ENCODE measurements at regions not wholly inside any gene's neighbourhood (a gene's known extent, or its start where the extent isn't known, plus 50 kb on each side); places are given as distances from the start of the nearest gene placed in this dataset.

DNA sequence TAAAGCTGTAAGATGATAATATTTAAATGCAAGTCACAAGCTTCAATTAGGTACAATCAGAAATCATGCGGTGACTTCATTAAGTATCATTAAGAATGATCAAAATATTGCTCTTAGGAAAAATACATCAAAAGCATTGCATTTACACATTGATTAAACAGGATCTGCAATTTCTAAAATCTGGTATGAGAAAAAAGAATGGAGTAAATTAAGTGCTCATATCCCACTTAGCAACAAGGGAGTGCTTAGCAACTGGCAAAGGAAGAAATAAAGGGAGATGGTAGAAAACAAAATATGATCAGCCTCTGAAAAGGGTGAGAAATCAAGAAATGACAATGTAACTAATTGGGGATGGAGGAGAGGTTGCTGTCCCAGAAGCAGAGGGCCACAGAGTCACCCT is 1918.2 kb upstream of the PIK3C3 start (continued):
- TF ChIP-seq, protein P1, sequence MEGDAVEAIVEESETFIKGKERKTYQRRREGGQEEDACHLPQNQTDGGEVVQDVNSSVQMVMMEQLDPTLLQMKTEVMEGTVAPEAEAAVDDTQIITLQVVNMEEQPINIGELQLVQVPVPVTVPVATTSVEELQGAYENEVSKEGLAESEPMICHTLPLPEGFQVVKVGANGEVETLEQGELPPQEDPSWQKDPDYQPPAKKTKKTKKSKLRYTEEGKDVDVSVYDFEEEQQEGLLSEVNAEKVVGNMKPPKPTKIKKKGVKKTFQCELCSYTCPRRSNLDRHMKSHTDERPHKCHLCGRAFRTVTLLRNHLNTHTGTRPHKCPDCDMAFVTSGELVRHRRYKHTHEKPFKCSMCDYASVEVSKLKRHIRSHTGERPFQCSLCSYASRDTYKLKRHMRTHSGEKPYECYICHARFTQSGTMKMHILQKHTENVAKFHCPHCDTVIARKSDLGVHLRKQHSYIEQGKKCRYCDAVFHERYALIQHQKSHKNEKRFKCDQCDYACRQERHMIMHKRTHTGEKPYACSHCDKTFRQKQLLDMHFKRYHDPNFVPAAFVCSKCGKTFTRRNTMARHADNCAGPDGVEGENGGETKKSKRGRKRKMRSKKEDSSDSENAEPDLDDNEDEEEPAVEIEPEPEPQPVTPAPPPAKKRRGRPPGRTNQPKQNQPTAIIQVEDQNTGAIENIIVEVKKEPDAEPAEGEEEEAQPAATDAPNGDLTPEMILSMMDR (conservative IDR thresholded peaks at IDR 0.05; ENCODE audit: low read depth in 2 of 2), result no peak
- no peak for TF ChIP-seq STAT1 (IDR thresholded peaks at IDR 0.05; ENCODE audit: unreplicated experiment)
- TF ChIP-seq, protein P2, sequence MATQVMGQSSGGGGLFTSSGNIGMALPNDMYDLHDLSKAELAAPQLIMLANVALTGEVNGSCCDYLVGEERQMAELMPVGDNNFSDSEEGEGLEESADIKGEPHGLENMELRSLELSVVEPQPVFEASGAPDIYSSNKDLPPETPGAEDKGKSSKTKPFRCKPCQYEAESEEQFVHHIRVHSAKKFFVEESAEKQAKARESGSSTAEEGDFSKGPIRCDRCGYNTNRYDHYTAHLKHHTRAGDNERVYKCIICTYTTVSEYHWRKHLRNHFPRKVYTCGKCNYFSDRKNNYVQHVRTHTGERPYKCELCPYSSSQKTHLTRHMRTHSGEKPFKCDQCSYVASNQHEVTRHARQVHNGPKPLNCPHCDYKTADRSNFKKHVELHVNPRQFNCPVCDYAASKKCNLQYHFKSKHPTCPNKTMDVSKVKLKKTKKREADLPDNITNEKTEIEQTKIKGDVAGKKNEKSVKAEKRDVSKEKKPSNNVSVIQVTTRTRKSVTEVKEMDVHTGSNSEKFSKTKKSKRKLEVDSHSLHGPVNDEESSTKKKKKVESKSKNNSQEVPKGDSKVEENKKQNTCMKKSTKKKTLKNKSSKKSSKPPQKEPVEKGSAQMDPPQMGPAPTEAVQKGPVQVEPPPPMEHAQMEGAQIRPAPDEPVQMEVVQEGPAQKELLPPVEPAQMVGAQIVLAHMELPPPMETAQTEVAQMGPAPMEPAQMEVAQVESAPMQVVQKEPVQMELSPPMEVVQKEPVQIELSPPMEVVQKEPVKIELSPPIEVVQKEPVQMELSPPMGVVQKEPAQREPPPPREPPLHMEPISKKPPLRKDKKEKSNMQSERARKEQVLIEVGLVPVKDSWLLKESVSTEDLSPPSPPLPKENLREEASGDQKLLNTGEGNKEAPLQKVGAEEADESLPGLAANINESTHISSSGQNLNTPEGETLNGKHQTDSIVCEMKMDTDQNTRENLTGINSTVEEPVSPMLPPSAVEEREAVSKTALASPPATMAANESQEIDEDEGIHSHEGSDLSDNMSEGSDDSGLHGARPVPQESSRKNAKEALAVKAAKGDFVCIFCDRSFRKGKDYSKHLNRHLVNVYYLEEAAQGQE (IDR thresholded peaks at IDR 0.05; ENCODE audit: unreplicated experiment), result no peak
- no peak for TF ChIP-seq ZNF114 (CRISPR knock-in tag; IDR thresholded peaks at IDR 0.05)
- no peak for TF ChIP-seq ZNF331 (CRISPR knock-in tag; IDR thresholded peaks at IDR 0.05; ENCODE audit: low read depth)
- no peak for TF ChIP-seq CREB1 (CRISPR knock-in tag; IDR thresholded peaks at IDR 0.05; ENCODE audit: low read depth)

DNA sequence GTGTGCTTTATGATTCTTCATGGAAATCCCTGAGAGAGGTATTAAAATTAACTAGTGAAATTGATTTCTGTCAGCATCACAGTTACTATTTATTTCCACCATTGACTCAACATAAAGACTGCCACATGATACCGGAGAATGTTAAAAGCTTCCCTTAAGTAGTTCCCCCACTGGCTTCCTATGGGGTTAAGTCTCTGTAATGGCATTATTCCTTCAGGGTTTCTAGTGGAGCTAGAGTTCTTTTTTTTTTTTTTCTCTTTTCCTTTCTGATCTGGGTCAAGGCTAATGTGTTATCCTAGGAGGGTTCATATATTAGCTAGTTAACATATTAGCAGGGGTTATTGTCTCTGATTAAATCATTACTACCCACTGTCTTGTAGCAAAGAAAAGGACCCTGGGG is 1919.1 kb upstream of the PIK3C3 start:
- no peaks in the 10 kb centered on the region for H3K36me3 ChIP-seq (ENCODE audit: insufficient read depth)
- H3K4me3 Mint-ChIP-seq, result no peak overlapping the region
- no peaks in the 10 kb centered on the region; the same call in 2 of the 3 replicates for H3K9me3 Mint-ChIP-seq
- TF ChIP-seq ZNF114 (CRISPR knock-in tag; IDR thresholded peaks at IDR 0.05) (no peak), STAT1 (IDR thresholded peaks at IDR 0.05; ENCODE audit: unreplicated experiment) (no peak), NANOG (IDR thresholded peaks at IDR 0.05; ENCODE audit: borderline replicate concordance) (no peak), ZNF331 (CRISPR knock-in tag; IDR thresholded peaks at IDR 0.05; ENCODE audit: low read depth) (no peak), CREB1 (CRISPR knock-in tag; IDR thresholded peaks at IDR 0.05; ENCODE audit: low read depth) (no peak)
- TF ChIP-seq, protein P2 (IDR thresholded peaks at IDR 0.05; ENCODE audit: unreplicated experiment), result no peak
- TF ChIP-seq, protein P3, sequence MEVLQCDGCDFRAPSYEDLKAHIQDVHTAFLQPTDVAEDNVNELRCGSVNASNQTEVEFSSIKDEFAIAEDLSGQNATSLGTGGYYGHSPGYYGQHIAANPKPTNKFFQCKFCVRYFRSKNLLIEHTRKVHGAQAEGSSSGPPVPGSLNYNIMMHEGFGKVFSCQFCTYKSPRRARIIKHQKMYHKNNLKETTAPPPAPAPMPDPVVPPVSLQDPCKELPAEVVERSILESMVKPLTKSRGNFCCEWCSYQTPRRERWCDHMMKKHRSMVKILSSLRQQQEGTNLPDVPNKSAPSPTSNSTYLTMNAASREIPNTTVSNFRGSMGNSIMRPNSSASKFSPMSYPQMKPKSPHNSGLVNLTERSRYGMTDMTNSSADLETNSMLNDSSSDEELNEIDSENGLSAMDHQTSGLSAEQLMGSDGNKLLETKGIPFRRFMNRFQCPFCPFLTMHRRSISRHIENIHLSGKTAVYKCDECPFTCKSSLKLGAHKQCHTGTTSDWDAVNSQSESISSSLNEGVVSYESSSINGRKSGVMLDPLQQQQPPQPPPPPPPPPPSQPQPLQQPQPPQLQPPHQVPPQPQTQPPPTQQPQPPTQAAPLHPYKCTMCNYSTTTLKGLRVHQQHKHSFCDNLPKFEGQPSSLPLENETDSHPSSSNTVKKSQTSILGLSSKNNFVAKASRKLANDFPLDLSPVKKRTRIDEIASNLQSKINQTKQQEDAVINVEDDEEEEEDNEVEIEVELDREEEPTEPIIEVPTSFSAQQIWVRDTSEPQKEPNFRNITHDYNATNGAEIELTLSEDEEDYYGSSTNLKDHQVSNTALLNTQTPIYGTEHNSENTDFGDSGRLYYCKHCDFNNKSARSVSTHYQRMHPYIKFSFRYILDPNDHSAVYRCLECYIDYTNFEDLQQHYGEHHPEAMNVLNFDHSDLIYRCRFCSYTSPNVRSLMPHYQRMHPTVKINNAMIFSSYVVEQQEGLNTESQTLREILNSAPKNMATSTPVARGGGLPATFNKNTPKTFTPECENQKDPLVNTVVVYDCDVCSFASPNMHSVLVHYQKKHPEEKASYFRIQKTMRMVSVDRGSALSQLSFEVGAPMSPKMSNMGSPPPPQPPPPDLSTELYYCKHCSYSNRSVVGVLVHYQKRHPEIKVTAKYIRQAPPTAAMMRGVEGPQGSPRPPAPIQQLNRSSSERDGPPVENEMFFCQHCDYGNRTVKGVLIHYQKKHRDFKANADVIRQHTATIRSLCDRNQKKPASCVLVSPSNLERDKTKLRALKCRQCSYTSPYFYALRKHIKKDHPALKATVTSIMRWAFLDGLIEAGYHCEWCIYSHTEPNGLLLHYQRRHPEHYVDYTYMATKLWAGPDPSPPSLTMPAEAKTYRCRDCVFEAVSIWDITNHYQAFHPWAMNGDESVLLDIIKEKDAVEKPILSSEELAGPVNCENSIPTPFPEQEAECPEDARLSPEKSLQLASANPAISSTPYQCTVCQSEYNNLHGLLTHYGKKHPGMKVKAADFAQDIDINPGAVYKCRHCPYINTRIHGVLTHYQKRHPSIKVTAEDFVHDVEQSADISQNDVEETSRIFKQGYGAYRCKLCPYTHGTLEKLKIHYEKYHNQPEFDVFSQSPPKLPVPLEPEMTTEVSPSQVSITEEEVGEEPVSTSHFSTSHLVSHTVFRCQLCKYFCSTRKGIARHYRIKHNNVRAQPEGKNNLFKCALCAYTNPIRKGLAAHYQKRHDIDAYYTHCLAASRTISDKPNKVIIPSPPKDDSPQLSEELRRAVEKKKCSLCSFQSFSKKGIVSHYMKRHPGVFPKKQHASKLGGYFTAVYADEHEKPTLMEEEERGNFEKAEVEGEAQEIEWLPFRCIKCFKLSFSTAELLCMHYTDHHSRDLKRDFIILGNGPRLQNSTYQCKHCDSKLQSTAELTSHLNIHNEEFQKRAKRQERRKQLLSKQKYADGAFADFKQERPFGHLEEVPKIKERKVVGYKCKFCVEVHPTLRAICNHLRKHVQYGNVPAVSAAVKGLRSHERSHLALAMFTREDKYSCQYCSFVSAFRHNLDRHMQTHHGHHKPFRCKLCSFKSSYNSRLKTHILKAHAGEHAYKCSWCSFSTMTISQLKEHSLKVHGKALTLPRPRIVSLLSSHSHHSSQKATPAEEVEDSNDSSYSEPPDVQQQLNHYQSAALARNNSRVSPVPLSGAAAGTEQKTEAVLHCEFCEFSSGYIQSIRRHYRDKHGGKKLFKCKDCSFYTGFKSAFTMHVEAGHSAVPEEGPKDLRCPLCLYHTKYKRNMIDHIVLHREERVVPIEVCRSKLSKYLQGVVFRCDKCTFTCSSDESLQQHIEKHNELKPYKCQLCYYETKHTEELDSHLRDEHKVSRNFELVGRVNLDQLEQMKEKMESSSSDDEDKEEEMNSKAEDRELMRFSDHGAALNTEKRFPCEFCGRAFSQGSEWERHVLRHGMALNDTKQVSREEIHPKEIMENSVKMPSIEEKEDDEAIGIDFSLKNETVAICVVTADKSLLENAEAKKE (CRISPR knock-in tag; IDR thresholded peaks at IDR 0.05), result no peak

More for the DNA sequence above, 1919.1 kb upstream of the PIK3C3 start:
- Histone ChIP-seq H3K27ac (ENCODE audit: low read depth) (no peak overlapping the region), H3K4me3 (no peak overlapping the region), H2AFZ (no peak overlapping the region), H3K79me2 (replicated peaks; ENCODE audit: insufficient read depth) (no peaks in the 10 kb centered on the region), H3K4me2 (no peak overlapping the region), H3F3A (replicated peaks; ENCODE audit: low read depth) (no peaks in the 10 kb centered on the region), H3K27me3 (ENCODE audit: insufficient read depth) (no peaks in the 10 kb centered on the region), H3K4me1 (ENCODE audit: insufficient read depth) (no peaks in the 10 kb centered on the region), H3K9me2 (ENCODE audit: insufficient read depth) (no peaks in the 10 kb centered on the region), H4K20me1 (replicated peaks; ENCODE audit: insufficient read depth) (no peaks in the 10 kb centered on the region)
- ATAC-seq (no peak), DNase-seq (ENCODE audit: low spot score) (no peak)
- Mint-ChIP-seq H3K4me1 (no peaks in the 10 kb centered on the region), H3K27me3 (ENCODE audit: insufficient read depth, low read depth, poor library complexity) (no peaks in the 10 kb centered on the region), H3K36me3 (ENCODE audit: low read depth) (no peaks in the 10 kb centered on the region), H3K27ac (no peak overlapping the region)

All from GM23338 (cell line).